HK-2 (cell line): ENCODE measurements at regions not wholly inside any gene's neighbourhood (a gene's known extent, or its start where the extent isn't known, plus 50 kb on each side); places are given as distances from the start of the nearest gene placed in this dataset.

Experiments
- DNase-seq: peaks from one replicate; pipeline ENCODE4 v3.0.0-alpha.2; 2018; ENCODE audit not compliant: unreplicated experiment

GRCh38 chr12:90257927-90258624 lies 549.4 kb upstream of the ATP2B1 start:
- DNase-seq, result no peak

GRCh38 chr12:90254796-90255195 lies 546.2 kb upstream of the ATP2B1 start:
- DNase-seq, result no peak

- DNase-seq, result peak; percentile 85
These were observed 545.1 kb upstream of the ATP2B1 start for GRCh38 chr12:90253674-90254181.

GRCh38 chr12:90253136-90253535 lies 544.5 kb upstream of the ATP2B1 start:
- no peak for DNase-seq

GRCh38 chr12:90250766-90251165 lies 542.1 kb upstream of the ATP2B1 start:
- DNase-seq, result no peak

- no peak for DNase-seq
These were observed 541.4 kb upstream of the ATP2B1 start for GRCh38 chr12:90250042-90250441.

- no peak for DNase-seq
These were observed 538.0 kb upstream of the ATP2B1 start for GRCh38 chr12:90246688-90247087.

GRCh38 chr12:90245391-90245790 lies 536.8 kb upstream of the ATP2B1 start:
- no peak for DNase-seq

GRCh38 chr12:90244232-90244631 lies 535.6 kb upstream of the ATP2B1 start:
- DNase-seq, result no peak

- DNase-seq, result no peak
These were observed 534.6 kb upstream of the ATP2B1 start for GRCh38 chr12:90243211-90243610.

GRCh38 chr12:90239732-90240260 lies 531.2 kb upstream of the ATP2B1 start:
- no peak for DNase-seq

GRCh38 chr12:90238663-90239271 lies 530.1 kb upstream of the ATP2B1 start:
- no peak for DNase-seq

GRCh38 chr12:90237841-90238240 lies 529.2 kb upstream of the ATP2B1 start:
- no peak for DNase-seq

GRCh38 chr12:90235642-90236041 lies 527.0 kb upstream of the ATP2B1 start:
- no peak for DNase-seq

GRCh38 chr12:90234472-90234871 lies 525.8 kb upstream of the ATP2B1 start:
- DNase-seq, result no peak

GRCh38 chr12:90233168-90234100 lies 524.8 kb upstream of the ATP2B1 start:
- DNase-seq, result no peak

GRCh38 chr12:90229407-90230170 lies 521.0 kb upstream of the ATP2B1 start:
- DNase-seq, result no peak

GRCh38 chr12:90226211-90226610 lies 517.6 kb upstream of the ATP2B1 start:
- no peak for DNase-seq

- peak; percentile 35 for DNase-seq
These were observed 508.2 kb upstream of the ATP2B1 start for GRCh38 chr12:90216815-90217214.

- no peak for DNase-seq
These were observed 507.4 kb upstream of the ATP2B1 start for GRCh38 chr12:90216020-90216552.

GRCh38 chr12:90211017-90211416 lies 502.4 kb upstream of the ATP2B1 start:
- DNase-seq, result no peak
